Endodermal cell (in vitro differentiated cells): ENCODE measurements at regions not wholly inside any gene's neighbourhood (a gene's known extent, or its start where the extent isn't known, plus 50 kb on each side); places are given as distances from the start of the nearest gene placed in this dataset.

Experiments used
- DNase-seq: peaks from one replicate; pipeline ENCODE4 v3.0.0-alpha.2; 2017
- H3K27ac ChIP-seq: 2 replicates; pipeline ENCODE4 v1.5.1; 2013; ENCODE audit warnings: mild to moderate bottlenecking, low read depth, low read length, moderate library complexity
- H3K27me3 ChIP-seq: 2 replicates; pipeline ENCODE4 v1.6.1; 2013; ENCODE audit warnings: mild to moderate bottlenecking, low read length, moderate library complexity; ENCODE audit not compliant: insufficient read depth, control insufficient read depth, poor library complexity, severe bottlenecking
- H3K36me3 ChIP-seq: 2 replicates; pipeline ENCODE4 v1.7.0; 2013; ENCODE audit warnings: mild to moderate bottlenecking, low read length, moderate library complexity; ENCODE audit not compliant: control insufficient read depth, insufficient read depth
- H3K4me1 ChIP-seq: one replicate; pipeline ENCODE4 v1.7.0; 2013; ENCODE audit warnings: low read length; ENCODE audit not compliant: control insufficient read depth, insufficient read depth
- H3K4me3 ChIP-seq: 2 replicates; pipeline ENCODE4 v1.5.1; 2013; ENCODE audit warnings: mild to moderate bottlenecking, low read length, moderate library complexity
- H3K9ac ChIP-seq: 2 replicates; pipeline ENCODE4 v1.6.1; 2013; ENCODE audit warnings: mild to moderate bottlenecking, low read length, moderate library complexity; ENCODE audit not compliant: poor library complexity, severe bottlenecking; ENCODE audit errors: extremely low read depth
- H3K9me3 ChIP-seq: 2 replicates; pipeline ENCODE4 v1.6.1; 2013; ENCODE audit warnings: mild to moderate bottlenecking, low read length, moderate library complexity; ENCODE audit not compliant: control insufficient read depth
- H3K27ac Mint-ChIP-seq: 2 replicates; pipeline ENCODE4 v1.8.0; 2020; ENCODE audit warnings: mixed read lengths
- H3K27me3 Mint-ChIP-seq: 2 replicates; pipeline ENCODE4 v1.8.0; 2021; ENCODE audit warnings: mild to moderate bottlenecking, mixed read lengths; ENCODE audit not compliant: insufficient read depth
- H3K36me3 Mint-ChIP-seq: 2 replicates; pipeline ENCODE4 v1.8.0; 2020; ENCODE audit warnings: low read depth, mixed read lengths
- H3K4me1 Mint-ChIP-seq: 2 replicates; pipeline ENCODE4 v1.8.0; 2020; ENCODE audit warnings: mixed read lengths
- H3K4me3 Mint-ChIP-seq: 2 replicates; pipeline ENCODE4 v1.8.0; 2020; ENCODE audit warnings: mild to moderate bottlenecking, moderate library complexity, mixed read lengths
- H3K9me3 Mint-ChIP-seq: 2 replicates; pipeline ENCODE4 v1.8.0; 2020; ENCODE audit warnings: mild to moderate bottlenecking, mixed read lengths
- WGBS, 2 experiments: methylation state at CpG; one replicate each; pipeline versions ENCODE4 v1.1.5 to v1.1.7; 2013; ENCODE audit warnings: missing lambda C conversion rate in 2 of 2, mixed read lengths in 1 of 2; ENCODE audit not compliant: insufficient coverage in 1 of 2, insufficient read length in 1 of 2; 5-methylcytosine and 5-hydroxymethylcytosine counted together
- TF ChIP-seq, protein P1 (sequence below): fragments of 200-600 bp; sonication (generic); conservative IDR thresholded peaks from 2 replicates; pipeline ENCODE4 v1.5.0; 2021; ENCODE audit warnings: antibody characterized with exemption, mild to moderate bottlenecking

DNA sequence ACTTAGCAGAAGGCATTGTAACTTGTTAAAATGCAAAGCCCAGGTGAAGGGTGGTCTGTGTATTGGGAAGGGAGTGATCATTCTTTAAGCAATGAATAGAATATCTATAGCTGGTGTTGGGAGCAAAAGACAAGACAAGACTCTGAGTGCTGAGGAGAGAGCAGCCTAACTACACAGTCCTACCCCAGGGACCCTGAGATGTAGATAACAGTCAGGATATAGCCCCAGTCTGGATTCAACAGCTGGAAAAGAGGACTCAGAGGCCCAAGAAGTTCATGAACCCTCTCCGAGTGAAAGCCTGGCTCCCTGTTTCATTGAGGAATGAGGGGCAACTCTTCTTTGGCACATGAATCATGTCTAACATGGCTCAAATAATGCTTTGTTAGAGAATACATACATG is 310.7 kb upstream of the SLC14A2 start:
- no peaks in the 10 kb centered on the region for H3K4me1 Mint-ChIP-seq
- Histone ChIP-seq H3K9ac (no peak overlapping the region), H3K4me3 (no peak overlapping the region), H3K36me3 (no peaks in the 10 kb centered on the region), H3K27me3 (no peaks in the 10 kb centered on the region), H3K9me3 (no peaks in the 10 kb centered on the region), H3K27ac (no peak overlapping the region), H3K4me1 (no peaks in the 10 kb centered on the region)
- no peak overlapping the region for H3K4me3 Mint-ChIP-seq
- peaks cover 6% of the 10 kb centered on the region for H3K27me3 Mint-ChIP-seq
- no peak overlapping the region for H3K27ac Mint-ChIP-seq
- 94 to 100% methylated on average over 1 of the region's 1 CpG for WGBS, 2 experiments
- no peaks in the 10 kb centered on the region for H3K9me3 Mint-ChIP-seq
- TF ChIP-seq, protein P1, sequence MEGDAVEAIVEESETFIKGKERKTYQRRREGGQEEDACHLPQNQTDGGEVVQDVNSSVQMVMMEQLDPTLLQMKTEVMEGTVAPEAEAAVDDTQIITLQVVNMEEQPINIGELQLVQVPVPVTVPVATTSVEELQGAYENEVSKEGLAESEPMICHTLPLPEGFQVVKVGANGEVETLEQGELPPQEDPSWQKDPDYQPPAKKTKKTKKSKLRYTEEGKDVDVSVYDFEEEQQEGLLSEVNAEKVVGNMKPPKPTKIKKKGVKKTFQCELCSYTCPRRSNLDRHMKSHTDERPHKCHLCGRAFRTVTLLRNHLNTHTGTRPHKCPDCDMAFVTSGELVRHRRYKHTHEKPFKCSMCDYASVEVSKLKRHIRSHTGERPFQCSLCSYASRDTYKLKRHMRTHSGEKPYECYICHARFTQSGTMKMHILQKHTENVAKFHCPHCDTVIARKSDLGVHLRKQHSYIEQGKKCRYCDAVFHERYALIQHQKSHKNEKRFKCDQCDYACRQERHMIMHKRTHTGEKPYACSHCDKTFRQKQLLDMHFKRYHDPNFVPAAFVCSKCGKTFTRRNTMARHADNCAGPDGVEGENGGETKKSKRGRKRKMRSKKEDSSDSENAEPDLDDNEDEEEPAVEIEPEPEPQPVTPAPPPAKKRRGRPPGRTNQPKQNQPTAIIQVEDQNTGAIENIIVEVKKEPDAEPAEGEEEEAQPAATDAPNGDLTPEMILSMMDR: no peak
- no peak for DNase-seq
- H3K36me3 Mint-ChIP-seq: no peaks in the 10 kb centered on the region

DNA sequence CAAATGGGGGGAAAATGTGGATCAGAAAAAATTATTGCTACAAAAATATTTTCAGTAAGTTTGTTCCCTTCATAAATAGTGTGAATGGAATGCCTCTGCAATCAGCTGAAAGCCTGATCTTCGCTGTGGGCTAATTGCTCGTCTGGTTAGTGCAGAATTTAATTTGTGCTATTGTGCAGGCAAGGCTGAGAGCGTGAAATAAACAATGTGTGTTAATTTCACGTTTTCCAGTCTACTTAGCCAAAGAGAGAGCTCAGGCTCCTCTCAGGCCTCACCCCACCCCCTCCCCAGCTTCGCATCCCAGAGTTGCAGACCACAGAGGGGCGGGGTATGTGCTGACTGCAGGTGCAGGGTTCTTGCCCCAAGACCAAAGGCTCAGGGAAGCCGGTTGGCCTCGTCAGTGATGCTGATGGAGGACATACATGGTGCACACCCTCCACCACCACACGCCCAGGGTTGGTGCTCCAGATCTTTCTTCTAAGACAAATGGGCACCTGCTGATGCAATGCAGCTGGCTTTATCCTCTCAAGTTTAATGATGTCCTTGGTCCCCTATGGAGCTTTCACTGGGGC is 302.6 kb upstream of the SLC14A2 start:
- H3K9ac ChIP-seq: no peak overlapping the region
- H3K4me1 Mint-ChIP-seq: peaks cover 4% of the 10 kb centered on the region
- H3K27ac ChIP-seq: no peak overlapping the region
- no peaks in the 10 kb centered on the region for H3K36me3 Mint-ChIP-seq
- H3K27ac Mint-ChIP-seq: no peak overlapping the region
- H3K27me3 Mint-ChIP-seq: peaks cover 8% of the 10 kb centered on the region
- no peaks in the 10 kb centered on the region for H3K9me3 Mint-ChIP-seq
- no peak overlapping the region for H3K4me3 Mint-ChIP-seq
- DNase-seq: no peak
- no peaks in the 10 kb centered on the region for H3K36me3 ChIP-seq
- WGBS, 2 experiments: 85 to 92% methylated on average over 5 to 9 of the region's 9 CpGs
- H3K4me1 ChIP-seq: no peaks in the 10 kb centered on the region
- no peaks in the 10 kb centered on the region for H3K9me3 ChIP-seq
- no peaks in the 10 kb centered on the region for H3K27me3 ChIP-seq
- TF ChIP-seq, protein P1: no peak
- no peak overlapping the region for H3K4me3 ChIP-seq

DNA sequence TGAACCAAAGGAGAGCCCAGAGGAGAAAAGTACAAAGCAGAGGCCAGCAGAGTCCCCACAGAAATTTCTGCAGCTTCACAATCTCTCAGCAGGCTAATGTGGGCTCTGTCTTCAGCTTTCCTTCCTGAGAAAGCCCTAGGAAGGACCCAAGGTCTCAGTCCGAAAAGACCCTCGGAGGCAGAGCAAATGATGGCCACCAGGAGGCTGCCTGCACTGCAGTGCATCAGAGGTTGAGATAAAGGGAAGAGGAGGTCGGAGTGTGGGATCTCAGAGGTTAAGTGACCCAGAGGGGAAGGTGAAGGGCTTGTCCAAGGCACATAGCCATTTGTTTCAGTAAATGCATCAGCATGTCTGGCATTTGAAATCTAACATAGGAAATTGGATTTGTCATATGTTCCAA is 299.1 kb upstream of the SLC14A2 start:
- no peaks in the 10 kb centered on the region for H3K9me3 Mint-ChIP-seq
- no peak overlapping the region for H3K4me3 Mint-ChIP-seq
- no peaks in the 10 kb centered on the region for H3K27me3 ChIP-seq
- no peak overlapping the region for H3K27ac ChIP-seq
- H3K36me3 Mint-ChIP-seq: no peaks in the 10 kb centered on the region
- H3K9ac ChIP-seq: no peak overlapping the region
- H3K4me1 ChIP-seq: no peaks in the 10 kb centered on the region
- no peaks in the 10 kb centered on the region for H3K9me3 ChIP-seq
- TF ChIP-seq, protein P1: peak; percentile 91
- no peaks in the 10 kb centered on the region for H3K36me3 ChIP-seq
- peak; percentile 85 for DNase-seq
- WGBS, 2 experiments: 80 to 83% methylated on average over 3 of the region's 3 CpGs
- H3K27ac Mint-ChIP-seq: no peak overlapping the region
- peaks cover 2% of the 10 kb centered on the region for H3K27me3 Mint-ChIP-seq
- H3K4me3 ChIP-seq: no peak overlapping the region
- peaks cover 6% of the 10 kb centered on the region for H3K4me1 Mint-ChIP-seq
